ENCODE measurements at regions not wholly inside any gene's neighbourhood (a gene's known extent, or its start where the extent isn't known, plus 50 kb on each side); places are given as distances from the start of the nearest gene placed in this dataset.

DNA sequence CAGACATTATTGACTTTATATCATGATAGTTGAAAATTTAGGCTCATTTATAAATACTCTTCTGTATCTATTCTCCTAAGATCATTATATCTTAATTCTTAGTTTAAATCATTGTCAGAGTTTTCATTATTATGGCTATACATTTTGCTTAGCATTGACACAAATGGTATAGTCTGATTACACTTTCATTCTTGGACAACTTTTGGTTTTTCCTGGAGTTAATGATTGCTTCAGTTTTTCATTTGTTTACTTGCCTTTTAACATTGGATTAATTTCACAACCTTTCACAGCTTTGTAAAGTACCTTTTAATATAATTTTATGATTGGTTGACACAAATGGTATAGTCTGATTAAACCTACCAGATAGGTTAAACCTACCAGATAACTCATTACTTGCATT, 298.2 kb downstream of the DYSF start:
- DNase-seq, result no peak

GRCh38 chr2:71749671-71750101, 296.3 kb downstream of the DYSF start:
- no peak for DNase-seq

DNA sequence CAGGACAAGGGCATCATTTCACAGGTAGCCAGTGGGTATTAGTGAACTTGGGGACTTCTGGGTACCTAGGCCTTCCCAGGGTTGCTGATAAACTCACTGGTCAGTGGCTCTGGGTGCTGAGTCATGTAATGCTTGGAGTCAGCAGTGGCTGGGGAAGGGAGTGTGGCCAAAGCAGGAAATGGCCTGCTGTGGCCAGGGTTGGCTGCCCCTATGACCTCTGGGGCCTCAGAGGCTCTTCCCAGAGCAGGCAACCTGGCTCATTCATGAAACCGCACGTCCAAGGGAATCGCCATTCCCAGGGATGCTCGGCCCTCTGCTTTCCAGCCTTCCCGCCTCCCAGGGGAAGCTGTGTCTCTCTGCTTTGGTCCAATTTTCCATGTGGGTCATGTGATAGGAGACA, 294.9 kb downstream of the DYSF start:
- DNase-seq, result no peak

- no peak for DNase-seq
Measured at GRCh38 chr2:71747559-71747958, 294.2 kb downstream of the DYSF start.

- no peak for DNase-seq
Measured at GRCh38 chr2:71746946-71747501, 293.7 kb downstream of the DYSF start.

DNA sequence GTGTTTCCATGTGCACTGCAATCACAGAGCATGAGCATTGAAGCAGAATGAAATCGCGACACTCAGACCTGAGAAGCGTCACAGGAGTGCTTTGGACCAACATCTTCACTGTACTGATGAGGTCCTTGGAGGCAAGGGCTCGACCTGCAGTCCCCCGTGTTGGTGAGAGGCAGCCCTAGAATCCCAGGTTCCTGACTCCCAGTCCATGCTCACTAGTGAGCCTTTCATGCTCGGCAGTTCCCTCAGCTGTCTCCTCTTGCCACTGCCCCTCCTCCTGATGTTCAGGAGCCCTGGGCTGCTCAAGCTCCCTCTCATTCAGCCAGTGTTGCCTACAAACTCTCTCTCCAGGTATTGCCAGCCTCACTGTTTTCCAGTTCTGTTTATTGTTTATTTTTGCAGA, 291.4 kb downstream of the DYSF start:
- DNase-seq, result no peak

DNA sequence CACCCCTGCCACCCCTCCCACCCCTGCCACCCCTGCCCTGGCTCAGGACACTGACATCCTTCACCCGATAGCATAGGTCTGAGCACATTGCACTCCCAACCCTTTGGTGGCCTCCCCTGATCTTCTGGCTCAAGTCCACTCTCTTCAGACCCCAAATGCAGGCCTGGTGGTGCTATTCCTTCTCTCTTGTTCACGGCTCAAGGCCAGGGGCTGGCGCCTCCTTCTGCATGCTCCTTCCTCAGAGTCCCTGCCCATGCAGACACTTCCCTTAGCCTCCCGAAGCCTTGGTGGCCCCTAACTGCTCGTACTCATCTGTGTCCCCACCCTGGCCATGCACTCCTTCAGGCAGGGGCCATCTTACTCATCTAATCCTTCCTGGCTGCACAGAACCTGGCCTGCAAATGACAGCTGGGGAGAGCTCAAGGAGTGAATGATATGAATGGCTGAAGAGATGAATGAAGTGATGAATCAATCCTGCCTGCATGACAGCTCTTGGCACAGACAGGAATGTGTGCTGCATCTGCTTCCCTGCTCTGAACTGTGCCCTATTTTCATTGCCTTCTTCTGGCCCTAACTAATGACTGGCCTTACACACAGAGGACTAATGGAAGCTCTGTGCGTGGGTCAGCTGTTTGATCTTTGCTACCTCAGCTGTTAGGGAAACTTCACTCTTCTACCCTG, 290.8 kb downstream of the DYSF start:
- DNase-seq, result no peak

DNA sequence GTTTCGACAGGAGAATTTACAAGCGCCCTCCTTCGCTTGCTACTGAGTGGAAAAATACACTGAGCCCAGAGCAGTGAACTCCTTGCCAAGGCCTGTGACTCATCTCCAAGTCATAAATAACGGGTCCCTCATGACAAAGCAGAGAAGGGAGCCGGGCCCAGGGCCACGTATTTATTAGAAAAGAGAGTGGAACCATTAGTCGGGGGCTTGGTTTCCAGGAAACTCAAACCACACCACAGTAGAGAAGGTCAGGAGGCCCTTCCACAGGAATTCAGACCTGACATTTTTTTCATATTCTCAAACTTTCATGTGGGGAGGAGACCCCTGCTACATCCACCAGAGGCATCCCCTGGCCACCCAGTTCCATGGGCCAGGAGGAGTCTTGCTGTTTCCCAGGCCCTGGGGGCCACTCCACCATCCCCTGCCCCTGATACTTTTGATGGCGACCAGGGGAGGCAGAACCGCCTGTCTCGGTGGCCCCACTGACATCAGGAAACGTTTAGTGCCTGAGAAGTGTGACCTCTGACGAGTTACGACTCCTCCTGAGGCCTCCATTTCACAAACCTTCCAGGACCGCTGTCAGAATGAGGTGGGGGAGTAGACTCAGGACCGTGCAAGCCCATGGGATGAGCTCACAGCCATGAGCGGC, 289.7 kb downstream of the DYSF start:
- no peak for DNase-seq

DNA sequence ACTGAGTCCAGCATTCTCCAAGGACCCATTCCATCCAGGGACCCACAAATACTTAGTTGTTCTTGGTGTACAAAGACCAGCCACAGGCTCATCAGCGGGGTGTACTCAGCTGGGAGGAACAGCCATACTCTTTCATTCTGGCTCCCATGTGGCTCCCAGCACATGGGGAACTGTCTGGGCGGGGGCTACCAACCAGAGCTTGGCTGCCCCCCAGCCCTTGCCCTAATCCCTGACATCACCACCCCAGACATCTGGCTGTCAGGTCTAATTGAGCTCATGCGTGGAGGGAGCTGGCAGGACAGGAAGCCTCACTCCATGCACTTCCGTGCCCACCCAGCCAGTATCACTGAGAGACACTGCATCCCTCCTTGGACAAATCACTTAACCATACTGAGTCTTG, 283.6 kb downstream of the DYSF start:
- no peak for DNase-seq

DNA sequence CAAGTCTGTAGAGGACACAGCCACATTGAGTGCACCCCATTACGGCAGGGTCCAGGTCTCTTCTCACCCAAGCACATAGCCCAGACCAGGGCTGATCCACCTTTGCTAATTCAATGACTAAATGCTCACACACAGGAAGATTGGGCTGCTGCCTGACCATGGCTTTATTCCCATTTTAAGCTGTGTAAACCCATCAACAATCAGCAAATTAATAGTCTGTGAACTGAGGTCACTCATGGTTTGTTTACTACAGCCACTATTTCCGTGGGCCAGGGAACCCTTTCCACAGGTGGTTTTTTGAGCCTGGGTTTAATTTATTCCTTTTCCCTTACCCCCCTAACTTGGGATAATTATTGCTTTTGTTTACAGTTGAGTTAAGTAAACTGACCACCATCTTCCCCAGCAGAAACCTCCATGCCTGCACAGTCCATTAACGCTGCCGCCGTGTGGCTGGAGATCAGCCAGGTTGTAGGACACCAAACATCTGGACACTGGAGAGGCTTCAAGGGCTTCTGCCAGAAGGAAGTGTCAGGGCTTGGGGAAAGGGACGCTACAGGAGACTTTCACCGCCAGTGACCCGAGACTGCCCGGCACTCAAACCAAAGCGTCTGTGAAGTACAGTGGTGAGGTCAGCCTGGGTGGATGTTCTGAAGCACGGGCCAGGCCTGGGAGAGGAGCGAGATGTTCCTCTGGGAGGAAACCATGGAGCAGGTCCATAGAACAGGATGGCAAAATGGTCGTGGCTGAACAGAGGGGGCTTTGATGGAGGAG, 282.9 kb downstream of the DYSF start:
- DNase-seq, result no peak
